ENCODE measurements at regions not wholly inside any gene's neighbourhood (a gene's known extent, or its start where the extent isn't known, plus 50 kb on each side); places are given as distances from the start of the nearest gene placed in this dataset.

DNA sequence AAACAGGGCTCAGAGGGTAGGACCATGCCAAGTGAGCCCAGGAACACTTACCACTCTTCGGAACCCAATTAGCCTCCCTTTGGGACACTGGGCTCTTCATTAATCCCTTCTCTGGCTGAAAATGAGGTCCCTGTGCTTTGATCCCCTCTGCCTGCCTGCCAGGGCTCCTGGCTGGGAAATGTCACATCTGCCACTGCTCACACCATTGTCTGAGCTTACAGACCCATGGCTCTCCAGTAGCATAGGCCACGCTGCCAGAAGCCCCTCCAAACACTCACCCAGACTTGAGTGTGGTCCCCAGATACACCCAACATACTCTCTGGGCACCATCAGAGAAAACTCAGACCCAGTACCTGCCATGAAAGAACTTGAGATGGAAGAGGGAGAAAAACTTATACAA lies 287.3 kb downstream of the XXYLT1 start:
- Histone ChIP-seq H4K20me1 (ENCODE audit: insufficient read depth) (no peaks in the 10 kb centered on the region), H3K27ac (no peak overlapping the region), H3K79me2 (ENCODE audit: low read depth) (no peaks in the 10 kb centered on the region), H3K4me2 (no peak overlapping the region), H3K27me3 (ENCODE audit: insufficient read depth, low read depth) (no peaks in the 10 kb centered on the region), H2AFZ (no peak overlapping the region), H3K4me3 (no peak overlapping the region), H3K4me1 (replicated peaks; ENCODE audit: insufficient read depth) (peaks cover 13% of the 10 kb centered on the region), H3K9me3 (ENCODE audit: insufficient read depth, low read depth) (no peaks in the 10 kb centered on the region), H3F3A (ENCODE audit: insufficient read depth, low read depth) (no peaks in the 10 kb centered on the region), H3K9me2 (ENCODE audit: insufficient read depth) (no peaks in the 10 kb centered on the region), H3K36me3 (ENCODE audit: low read depth) (no peaks in the 10 kb centered on the region)
- intact Hi-C loops (cut with micrococcal nuclease; ENCODE audit: unreplicated experiment): no loop called here
- DNase-seq: no peak
- POLR2A ChIA-PET (ENCODE audit: unreplicated experiment): no interaction called here
- BruUV-seq (replicated peaks): no TSS peak
- TF ChIP-seq, protein P1, sequence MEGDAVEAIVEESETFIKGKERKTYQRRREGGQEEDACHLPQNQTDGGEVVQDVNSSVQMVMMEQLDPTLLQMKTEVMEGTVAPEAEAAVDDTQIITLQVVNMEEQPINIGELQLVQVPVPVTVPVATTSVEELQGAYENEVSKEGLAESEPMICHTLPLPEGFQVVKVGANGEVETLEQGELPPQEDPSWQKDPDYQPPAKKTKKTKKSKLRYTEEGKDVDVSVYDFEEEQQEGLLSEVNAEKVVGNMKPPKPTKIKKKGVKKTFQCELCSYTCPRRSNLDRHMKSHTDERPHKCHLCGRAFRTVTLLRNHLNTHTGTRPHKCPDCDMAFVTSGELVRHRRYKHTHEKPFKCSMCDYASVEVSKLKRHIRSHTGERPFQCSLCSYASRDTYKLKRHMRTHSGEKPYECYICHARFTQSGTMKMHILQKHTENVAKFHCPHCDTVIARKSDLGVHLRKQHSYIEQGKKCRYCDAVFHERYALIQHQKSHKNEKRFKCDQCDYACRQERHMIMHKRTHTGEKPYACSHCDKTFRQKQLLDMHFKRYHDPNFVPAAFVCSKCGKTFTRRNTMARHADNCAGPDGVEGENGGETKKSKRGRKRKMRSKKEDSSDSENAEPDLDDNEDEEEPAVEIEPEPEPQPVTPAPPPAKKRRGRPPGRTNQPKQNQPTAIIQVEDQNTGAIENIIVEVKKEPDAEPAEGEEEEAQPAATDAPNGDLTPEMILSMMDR (conservative IDR thresholded peaks at IDR 0.05): no peak
- no peak for TF ChIP-seq EZH2 (IDR thresholded peaks at IDR 0.05; ENCODE audit: low read depth)
- CTCF ChIA-PET: interaction anchor here (0.5 kb wide), 1 partner anchor 135 kb away, joined by 3 read pairs; no protein-coding TSS in a partner anchor

DNA sequence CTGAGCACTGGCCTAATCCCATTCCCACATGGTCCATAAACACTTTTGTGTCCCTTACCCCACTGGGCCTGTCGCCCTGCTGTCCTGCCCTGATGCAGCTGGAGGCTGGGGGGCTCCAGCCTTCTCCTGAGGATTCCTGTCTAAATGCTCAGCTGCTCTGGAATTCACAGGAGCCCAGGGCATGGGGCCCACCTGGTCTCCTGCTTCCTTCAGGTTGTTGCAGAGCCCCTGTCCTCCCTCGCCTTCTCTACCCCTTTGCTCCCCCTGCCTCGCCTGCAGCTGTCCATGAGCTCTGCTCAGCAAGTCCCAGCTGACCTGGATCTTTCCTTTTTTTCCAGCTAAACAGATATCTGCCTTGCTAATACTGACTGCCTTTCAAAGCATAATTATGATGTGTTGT lies 286.9 kb downstream of the XXYLT1 start:
- Histone ChIP-seq H3K27ac (no peak overlapping the region), H3K9me2 (ENCODE audit: insufficient read depth) (no peaks in the 10 kb centered on the region), H3K9me3 (ENCODE audit: insufficient read depth, low read depth) (no peaks in the 10 kb centered on the region), H2AFZ (no peak overlapping the region), H3F3A (ENCODE audit: insufficient read depth, low read depth) (no peaks in the 10 kb centered on the region), H3K4me1 (replicated peaks; ENCODE audit: insufficient read depth) (peaks cover 13% of the 10 kb centered on the region), H3K27me3 (ENCODE audit: insufficient read depth, low read depth) (no peaks in the 10 kb centered on the region), H3K79me2 (ENCODE audit: low read depth) (no peaks in the 10 kb centered on the region), H3K36me3 (ENCODE audit: low read depth) (no peaks in the 10 kb centered on the region), H4K20me1 (ENCODE audit: insufficient read depth) (no peaks in the 10 kb centered on the region), H3K4me2 (no peak overlapping the region), H3K4me3 (no peak overlapping the region)
- BruUV-seq (replicated peaks): no TSS peak
- DNase-seq: no peak
- ChIA-PET CTCF (interaction anchor here (0.5 kb wide), 1 partner anchor 134 kb away, joined by 3 read pairs; no protein-coding TSS in a partner anchor), POLR2A (ENCODE audit: unreplicated experiment) (no interaction called here)
- intact Hi-C loops (cut with micrococcal nuclease; ENCODE audit: unreplicated experiment): no loop called here
- TF ChIP-seq, protein P1 (conservative IDR thresholded peaks at IDR 0.05): no peak
- no peak for TF ChIP-seq EZH2 (IDR thresholded peaks at IDR 0.05; ENCODE audit: low read depth)

DNA sequence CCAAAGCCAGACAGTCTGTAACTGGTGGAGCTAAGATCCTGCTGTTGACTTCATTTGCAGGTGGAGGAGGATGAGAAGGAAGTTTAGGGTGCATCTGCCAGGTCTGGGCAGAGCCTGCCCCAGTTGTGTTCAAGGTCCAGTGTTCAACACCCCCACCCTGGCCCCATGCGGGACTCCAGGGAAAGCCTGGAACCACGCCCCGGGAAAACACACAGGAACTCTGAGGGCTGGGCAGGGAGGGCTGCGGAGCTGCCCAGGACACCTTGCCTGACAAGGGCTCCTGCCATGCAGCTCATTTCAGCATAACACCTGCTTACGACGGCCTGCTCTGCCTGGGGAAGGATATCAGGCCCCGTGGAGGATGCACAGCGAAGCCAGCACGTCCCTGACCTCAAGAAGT lies 286.3 kb downstream of the XXYLT1 start:
- TF ChIP-seq, protein P1 (conservative IDR thresholded peaks at IDR 0.05): no peak
- CTCF ChIA-PET: interaction anchor here (0.9 kb wide), 1 partner anchor 110 kb away, joined by 3 read pairs; no protein-coding TSS in a partner anchor
- Histone ChIP-seq H3K4me3 (no peak overlapping the region), H3K27me3 (ENCODE audit: insufficient read depth, low read depth) (no peaks in the 10 kb centered on the region), H4K20me1 (ENCODE audit: insufficient read depth) (no peaks in the 10 kb centered on the region), H3K4me2 (no peak overlapping the region), H3K36me3 (ENCODE audit: low read depth) (no peaks in the 10 kb centered on the region), H3K9me3 (ENCODE audit: insufficient read depth, low read depth) (no peaks in the 10 kb centered on the region), H3K27ac (no peak overlapping the region), H3K4me1 (replicated peaks; ENCODE audit: insufficient read depth) (peaks cover 13% of the 10 kb centered on the region), H3K79me2 (ENCODE audit: low read depth) (no peaks in the 10 kb centered on the region), H3K9me2 (ENCODE audit: insufficient read depth) (no peaks in the 10 kb centered on the region), H2AFZ (no peak overlapping the region), H3F3A (ENCODE audit: insufficient read depth, low read depth) (no peaks in the 10 kb centered on the region)
- DNase-seq: no peak
- POLR2A ChIA-PET (ENCODE audit: unreplicated experiment): no interaction called here
- BruUV-seq (replicated peaks): no TSS peak
- intact Hi-C loops (cut with micrococcal nuclease; ENCODE audit: unreplicated experiment): loop anchor here (5.0 kb wide), 1 partner anchor 118 kb away; no protein-coding TSS in a partner anchor
